OCI-LY1 (cell line): ENCODE measurements at regions not wholly inside any gene's neighbourhood (a gene's known extent, or its start where the extent isn't known, plus 50 kb on each side); places are given as distances from the start of the nearest gene placed in this dataset.

Experiments used
- H2AFZ ChIP-seq: fragments of 200-600 bp; sonication (generic), shearing (Covaris generic); 2 replicates; pipeline ENCODE4 v1.6.0; 2014; ENCODE audit warnings: antibody characterized with exemption, mild to moderate bottlenecking, low read length
- H3F3A ChIP-seq: fragments of 200-600 bp; sonication (generic), shearing (Covaris generic); 2 replicates; pipeline ENCODE4 v1.6.0; 2014; ENCODE audit warnings: mild to moderate bottlenecking, antibody characterized with exemption, low read length, moderate library complexity; ENCODE audit not compliant: insufficient read depth
- H3K27ac ChIP-seq: fragments of 200-600 bp; sonication (generic); 2 replicates; pipeline ENCODE4 v1.5.1; 2014; ENCODE audit warnings: low read length, mixed run types, mild to moderate bottlenecking, low read depth; ENCODE audit not compliant: poor library complexity, severe bottlenecking
- H3K27me3 ChIP-seq: fragments of 200-600 bp; sonication (generic); 2 replicates; pipeline ENCODE4 v1.6.0; 2014; ENCODE audit warnings: antibody characterized with exemption, mild to moderate bottlenecking, low read length, moderate library complexity; ENCODE audit not compliant: insufficient read depth
- H3K36me3 ChIP-seq: fragments of 200-600 bp; sonication (generic); 2 replicates; pipeline ENCODE4 v1.6.1; 2014; ENCODE audit warnings: mild to moderate bottlenecking, antibody characterized with exemption, low read length, moderate library complexity, mixed read lengths; ENCODE audit not compliant: insufficient read depth
- H3K4me1 ChIP-seq: fragments of 200-600 bp; sonication (generic); 2 replicates; pipeline ENCODE4 v1.5.1; 2014; ENCODE audit warnings: mild to moderate bottlenecking, low read length, moderate library complexity; ENCODE audit not compliant: insufficient read depth, severe bottlenecking
- H3K4me2 ChIP-seq: fragments of 200-600 bp; sonication (generic), shearing (Covaris generic); 2 replicates; pipeline ENCODE4 v1.6.1; 2014; ENCODE audit warnings: low read length
- H3K4me3 ChIP-seq: fragments of 200-600 bp; sonication (generic); 2 replicates; pipeline ENCODE4 v1.5.1; 2014; ENCODE audit warnings: low read length, low read depth, mild to moderate bottlenecking, mixed read lengths; ENCODE audit not compliant: poor library complexity, severe bottlenecking
- H3K79me2 ChIP-seq: fragments of 200-600 bp; shearing (Covaris generic); 2 replicates; pipeline ENCODE4 v1.6.1; 2016; ENCODE audit warnings: mixed run types, low read length, mixed read lengths; ENCODE audit not compliant: insufficient read depth
- H3K9ac ChIP-seq: fragments of 200-600 bp; sonication (generic), shearing (Covaris generic); 2 replicates; pipeline ENCODE4 v1.6.1; 2014; ENCODE audit warnings: mild to moderate bottlenecking, low read length, mixed read lengths
- H3K9me2 ChIP-seq: fragments of 200-600 bp; sonication (generic), shearing (Covaris generic); 2 replicates; pipeline ENCODE4 v1.6.1; 2014; ENCODE audit warnings: low read depth, mild to moderate bottlenecking, low read length, mixed read lengths
- H3K9me3 ChIP-seq: fragments of 200-600 bp; shearing (Covaris generic); 2 replicates; pipeline ENCODE4 v1.6.1; 2014; ENCODE audit warnings: low read length, mixed read lengths
- H4K20me1 ChIP-seq: fragments of 200-600 bp; sonication (generic), shearing (Covaris generic); 2 replicates; pipeline ENCODE4 v1.6.0; 2016; ENCODE audit warnings: mild to moderate bottlenecking, low read length; ENCODE audit not compliant: insufficient read depth
- EZH2 ChIP-seq: fragments of 200-600 bp; sonication (generic), shearing (Covaris generic); IDR thresholded peaks from 2 replicates; pipeline ENCODE4 v1.8.0; 2017; ENCODE audit warnings: borderline replicate concordance, mixed run types, mild to moderate bottlenecking, antibody characterized with exemption, low read length, moderate library complexity, mixed read lengths
- TF ChIP-seq, protein P1 (sequence below): fragments of 200-600 bp; sonication (generic), shearing (Covaris generic); IDR thresholded peaks from 2 replicates; pipeline ENCODE4 v1.5.1; 2017; ENCODE audit warnings: mild to moderate bottlenecking, antibody characterized with exemption, low read length, moderate library complexity, mixed read lengths

GRCh38 chr13:79710376-79710775 lies 229.4 kb downstream of the NDFIP2 start:
- TF ChIP-seq, protein P1, sequence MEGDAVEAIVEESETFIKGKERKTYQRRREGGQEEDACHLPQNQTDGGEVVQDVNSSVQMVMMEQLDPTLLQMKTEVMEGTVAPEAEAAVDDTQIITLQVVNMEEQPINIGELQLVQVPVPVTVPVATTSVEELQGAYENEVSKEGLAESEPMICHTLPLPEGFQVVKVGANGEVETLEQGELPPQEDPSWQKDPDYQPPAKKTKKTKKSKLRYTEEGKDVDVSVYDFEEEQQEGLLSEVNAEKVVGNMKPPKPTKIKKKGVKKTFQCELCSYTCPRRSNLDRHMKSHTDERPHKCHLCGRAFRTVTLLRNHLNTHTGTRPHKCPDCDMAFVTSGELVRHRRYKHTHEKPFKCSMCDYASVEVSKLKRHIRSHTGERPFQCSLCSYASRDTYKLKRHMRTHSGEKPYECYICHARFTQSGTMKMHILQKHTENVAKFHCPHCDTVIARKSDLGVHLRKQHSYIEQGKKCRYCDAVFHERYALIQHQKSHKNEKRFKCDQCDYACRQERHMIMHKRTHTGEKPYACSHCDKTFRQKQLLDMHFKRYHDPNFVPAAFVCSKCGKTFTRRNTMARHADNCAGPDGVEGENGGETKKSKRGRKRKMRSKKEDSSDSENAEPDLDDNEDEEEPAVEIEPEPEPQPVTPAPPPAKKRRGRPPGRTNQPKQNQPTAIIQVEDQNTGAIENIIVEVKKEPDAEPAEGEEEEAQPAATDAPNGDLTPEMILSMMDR = no peak
- no peak for TF ChIP-seq EZH2

DNA sequence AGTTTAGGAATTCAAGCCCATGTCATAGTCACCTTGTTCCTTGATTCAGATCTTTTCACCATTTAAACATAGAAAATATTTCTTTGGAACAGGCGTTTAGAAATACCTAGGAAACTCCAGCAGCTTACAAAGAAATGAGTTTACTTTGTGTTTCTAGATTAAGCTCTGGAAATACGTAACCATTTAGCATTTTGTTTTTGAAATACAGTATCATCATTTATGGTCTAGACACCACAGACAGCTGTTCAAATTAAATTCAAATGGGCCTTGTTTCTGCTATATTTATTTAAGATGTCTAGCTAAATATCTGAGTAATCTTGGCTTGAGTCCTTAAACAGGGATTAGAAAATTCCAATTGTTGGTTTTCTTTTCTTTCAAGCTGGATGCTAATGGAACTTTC lies 228.5 kb downstream of the NDFIP2 start:
- Histone ChIP-seq H3K4me1 (no peaks in the 10 kb centered on the region), H3K9me2 (no peaks in the 10 kb centered on the region), H3K9me3 (no peaks in the 10 kb centered on the region), H3K79me2 (no peaks in the 10 kb centered on the region), H3F3A (no peaks in the 10 kb centered on the region), H3K27ac (no peak overlapping the region), H3K9ac (no peak overlapping the region), H3K36me3 (no peaks in the 10 kb centered on the region), H2AFZ (no peak overlapping the region), H3K27me3 (no peaks in the 10 kb centered on the region), H3K4me2 (no peak overlapping the region), H3K4me3 (no peak overlapping the region), H4K20me1 (no peaks in the 10 kb centered on the region)
- TF ChIP-seq, protein P1 = no peak
- TF ChIP-seq EZH2 = no peak

More at GRCh38 chr13:79710376-79710775, 229.4 kb downstream of the NDFIP2 start:
- no peaks in the 10 kb centered on the region for H3K9me2 ChIP-seq
- H3K9me3 ChIP-seq = no peaks in the 10 kb centered on the region
- H3K27me3 ChIP-seq = no peaks in the 10 kb centered on the region
- H3K4me3 ChIP-seq = no peak overlapping the region
- no peaks in the 10 kb centered on the region for H3K4me1 ChIP-seq
- H2AFZ ChIP-seq = no peak overlapping the region
- H3K9ac ChIP-seq = no peak overlapping the region
- H3F3A ChIP-seq = no peaks in the 10 kb centered on the region
- no peak overlapping the region for H3K4me2 ChIP-seq
- no peaks in the 10 kb centered on the region for H4K20me1 ChIP-seq
- no peak overlapping the region for H3K27ac ChIP-seq
- H3K79me2 ChIP-seq = no peaks in the 10 kb centered on the region
- no peaks in the 10 kb centered on the region for H3K36me3 ChIP-seq

DNA sequence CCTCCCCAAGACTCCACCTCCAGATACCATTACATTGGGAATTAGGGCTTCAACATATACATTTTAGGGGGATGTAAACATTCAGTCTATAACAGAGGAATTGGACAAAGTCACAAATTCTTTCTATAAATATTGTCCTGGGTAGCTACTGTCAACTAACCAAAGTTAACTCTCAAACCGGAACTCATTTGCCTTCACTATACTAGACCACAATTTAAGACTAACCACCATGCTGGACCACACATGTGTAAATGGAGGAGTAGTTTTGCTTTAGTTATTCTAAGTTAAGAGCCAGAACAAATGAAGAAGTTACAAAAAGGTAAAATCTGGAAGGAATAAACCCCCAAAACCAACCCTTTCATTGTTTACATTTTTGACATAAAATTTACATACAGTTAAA lies 222.8 kb downstream of the NDFIP2 start:
- H3K9me2 ChIP-seq = no peaks in the 10 kb centered on the region
- H3K4me2 ChIP-seq = no peak overlapping the region
- no peaks in the 10 kb centered on the region for H3K9me3 ChIP-seq
- H3K36me3 ChIP-seq = no peaks in the 10 kb centered on the region
- H3K27me3 ChIP-seq = no peaks in the 10 kb centered on the region
- no peak overlapping the region for H2AFZ ChIP-seq
- TF ChIP-seq EZH2 = no peak
- TF ChIP-seq, protein P1 = no peak
- H3F3A ChIP-seq = no peaks in the 10 kb centered on the region
- no peaks in the 10 kb centered on the region for H3K4me1 ChIP-seq
- H3K79me2 ChIP-seq = no peaks in the 10 kb centered on the region
- H3K27ac ChIP-seq = no peak overlapping the region
- H4K20me1 ChIP-seq = no peaks in the 10 kb centered on the region
- H3K4me3 ChIP-seq = no peak overlapping the region
- no peak overlapping the region for H3K9ac ChIP-seq
